T-helper 2 cell (primary cell): ENCODE measurements at regions not wholly inside any gene's neighbourhood (a gene's known extent, or its start where the extent isn't known, plus 50 kb on each side); places are given as distances from the start of the nearest gene placed in this dataset.

Experiments
- DNase-seq, 5 experiments: peaks; one replicate each; pipeline versions ENCODE4 v3.0.0 to v3.0.0-alpha.2; 2012 to 2022

- no peak for DNase-seq
Observed at GRCh38 chr14:38839694-38840365, 263.2 kb downstream of the SEC23A start.

- DNase-seq: no peak
Observed at GRCh38 chr14:38838979-38839323, 264.1 kb downstream of the SEC23A start.

GRCh38 chr14:38838049-38838978 lies 264.7 kb downstream of the SEC23A start:
- no peak for DNase-seq

GRCh38 chr14:38837343-38838048 lies 265.5 kb downstream of the SEC23A start:
- no peak for DNase-seq

GRCh38 chr14:38836539-38836938 lies 266.5 kb downstream of the SEC23A start:
- no peak for DNase-seq

GRCh38 chr14:38835874-38836273 lies 267.2 kb downstream of the SEC23A start:
- DNase-seq: no peak

- no peak for DNase-seq
Observed at GRCh38 chr14:38828183-38828827, 274.7 kb downstream of the SEC23A start.

GRCh38 chr14:38824706-38825105 lies 278.3 kb downstream of the SEC23A start:
- no peak for DNase-seq

GRCh38 chr14:38818555-38818954 lies 284.5 kb downstream of the SEC23A start:
- DNase-seq: no peak

- no peak for DNase-seq
Observed at GRCh38 chr14:38808734-38809455, 294.1 kb downstream of the SEC23A start.

- no peak for DNase-seq
Observed at GRCh38 chr14:38799671-38800070, 303.4 kb downstream of the SEC23A start.

- no peak for DNase-seq
Observed at GRCh38 chr14:38794677-38795076, 308.4 kb downstream of the SEC23A start.

GRCh38 chr14:38791862-38792261 lies 311.2 kb downstream of the SEC23A start:
- DNase-seq: no peak

GRCh38 chr14:38790916-38791315 lies 312.1 kb downstream of the SEC23A start:
- no peak for DNase-seq

- no peak for DNase-seq
Observed at GRCh38 chr14:38789805-38790204, 313.2 kb downstream of the SEC23A start.

GRCh38 chr14:38788060-38788459 lies 315.0 kb downstream of the SEC23A start:
- DNase-seq: no peak

- no peak for DNase-seq
Observed at GRCh38 chr14:38786921-38787320, 316.1 kb downstream of the SEC23A start.

- DNase-seq: no peak
Observed at GRCh38 chr14:38777401-38777800, 325.6 kb downstream of the SEC23A start.

GRCh38 chr14:38775986-38776385 lies 327.0 kb downstream of the SEC23A start:
- no peak for DNase-seq

GRCh38 chr14:38774162-38774561 lies 328.9 kb downstream of the SEC23A start:
- DNase-seq: no peak

- no peak for DNase-seq
Observed at GRCh38 chr14:38770251-38770650, 332.8 kb downstream of the SEC23A start.

GRCh38 chr14:38762845-38763244 lies 340.2 kb downstream of the SEC23A start:
- DNase-seq: no peak
